DND-41 (cell line): ENCODE measurements at regions not wholly inside any gene's neighbourhood (a gene's known extent, or its start where the extent isn't known, plus 50 kb on each side); places are given as distances from the start of the nearest gene placed in this dataset.

Experiments used
- ATAC-seq: fragments of 200-7000 bp; cut with Tn5 transposase; 3 replicates; pipeline ENCODE4 v1.9.1; 2021; ENCODE audit warnings: low read depth; ENCODE audit not compliant: insufficient read depth
- DNase-seq: peaks from one replicate; pipeline ENCODE4 v3.0.0-alpha.2; 2020
- H2AFZ ChIP-seq: 2 replicates; pipeline ENCODE4 v1.6.0; 2012; ENCODE audit warnings: low read depth, low read length
- H3K27ac ChIP-seq: 2 replicates; pipeline ENCODE4 v1.5.1; 2012; ENCODE audit warnings: low read length, inconsistent platforms
- H3K27me3 ChIP-seq: fragments of 200-600 bp; sonication (generic); 2 replicates; pipeline ENCODE4 v1.6.0; 2012; ENCODE audit warnings: low read length, mild to moderate bottlenecking, inconsistent platforms; ENCODE audit not compliant: insufficient read depth, poor library complexity
- H3K36me3 ChIP-seq: 2 replicates; pipeline ENCODE4 v1.5.1; 2012; ENCODE audit warnings: low read length, inconsistent platforms; ENCODE audit not compliant: insufficient read depth
- H3K4me1 ChIP-seq: 2 replicates; pipeline ENCODE4 v1.5.1; 2012; ENCODE audit warnings: mild to moderate bottlenecking, low read length; ENCODE audit not compliant: insufficient read depth
- H3K4me2 ChIP-seq: 2 replicates; pipeline ENCODE4 v1.6.0; 2012; ENCODE audit warnings: mild to moderate bottlenecking, moderate library complexity, low read length, inconsistent platforms; ENCODE audit not compliant: insufficient read depth
- H3K4me3 ChIP-seq, 2 experiments: fragments of 200-600 bp in 1 of 2; shearing (Covaris generic) in 1 of 2; 2 replicates each; pipeline ENCODE4 v1.5.1; 2012 to 2016; ENCODE audit warnings: inconsistent platforms in 2 of 2, low read length in 2 of 2, mild to moderate bottlenecking in 2 of 2, low read depth in 1 of 2, moderate library complexity in 1 of 2
- H3K79me2 ChIP-seq: 2 replicates; pipeline ENCODE4 v1.6.0; 2012; ENCODE audit warnings: low read length, inconsistent platforms; ENCODE audit not compliant: insufficient read depth
- H3K9ac ChIP-seq: 2 replicates; pipeline ENCODE4 v1.6.0; 2012; ENCODE audit warnings: low read depth, mild to moderate bottlenecking, inconsistent platforms, low read length, moderate library complexity
- H3K9me3 ChIP-seq: 2 replicates; pipeline ENCODE4 v1.5.1; 2012; ENCODE audit warnings: low read length, moderate library complexity, mild to moderate bottlenecking, inconsistent platforms; ENCODE audit not compliant: insufficient read depth, severe bottlenecking
- H4K20me1 ChIP-seq: 2 replicates; pipeline ENCODE4 v1.6.0; 2012; ENCODE audit warnings: low read length; ENCODE audit not compliant: insufficient read depth
- EZH2 ChIP-seq: IDR thresholded peaks from 3 replicates; pipeline ENCODE4 v1.6.1; 2012; ENCODE audit warnings: borderline replicate concordance, low read depth, mild to moderate bottlenecking, moderate library complexity, low read length, inconsistent platforms; ENCODE audit not compliant: severe bottlenecking
- TF ChIP-seq, protein P1 (sequence below): IDR thresholded peaks from 2 replicates; pipeline ENCODE4 v1.5.1; 2012; ENCODE audit warnings: borderline replicate concordance, low read length, moderate library complexity, mild to moderate bottlenecking; ENCODE audit not compliant: poor library complexity, severe bottlenecking; ENCODE audit errors: extremely low read depth

DNA sequence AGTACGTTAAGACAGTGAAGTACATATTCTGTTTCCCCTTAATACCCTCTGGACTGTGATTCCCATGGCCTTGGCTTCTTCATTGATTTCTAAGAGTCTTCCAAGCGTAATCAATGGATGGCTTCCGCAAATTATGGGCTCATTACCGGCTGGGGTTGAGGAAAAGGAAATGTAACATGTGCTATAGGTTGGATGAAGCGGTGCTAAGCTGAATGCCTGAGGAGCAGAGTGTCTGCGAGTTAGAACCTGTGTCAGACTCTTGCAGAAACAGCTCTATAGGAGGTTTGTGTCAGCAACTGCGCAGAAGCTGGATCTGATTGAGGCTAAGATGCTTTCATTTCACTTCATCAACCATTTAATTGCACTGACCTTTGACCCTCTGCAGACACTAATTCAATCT, 114.3 kb upstream of the CDH18 start:
- TF ChIP-seq, protein P1, sequence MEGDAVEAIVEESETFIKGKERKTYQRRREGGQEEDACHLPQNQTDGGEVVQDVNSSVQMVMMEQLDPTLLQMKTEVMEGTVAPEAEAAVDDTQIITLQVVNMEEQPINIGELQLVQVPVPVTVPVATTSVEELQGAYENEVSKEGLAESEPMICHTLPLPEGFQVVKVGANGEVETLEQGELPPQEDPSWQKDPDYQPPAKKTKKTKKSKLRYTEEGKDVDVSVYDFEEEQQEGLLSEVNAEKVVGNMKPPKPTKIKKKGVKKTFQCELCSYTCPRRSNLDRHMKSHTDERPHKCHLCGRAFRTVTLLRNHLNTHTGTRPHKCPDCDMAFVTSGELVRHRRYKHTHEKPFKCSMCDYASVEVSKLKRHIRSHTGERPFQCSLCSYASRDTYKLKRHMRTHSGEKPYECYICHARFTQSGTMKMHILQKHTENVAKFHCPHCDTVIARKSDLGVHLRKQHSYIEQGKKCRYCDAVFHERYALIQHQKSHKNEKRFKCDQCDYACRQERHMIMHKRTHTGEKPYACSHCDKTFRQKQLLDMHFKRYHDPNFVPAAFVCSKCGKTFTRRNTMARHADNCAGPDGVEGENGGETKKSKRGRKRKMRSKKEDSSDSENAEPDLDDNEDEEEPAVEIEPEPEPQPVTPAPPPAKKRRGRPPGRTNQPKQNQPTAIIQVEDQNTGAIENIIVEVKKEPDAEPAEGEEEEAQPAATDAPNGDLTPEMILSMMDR, result no peak
- no peak for TF ChIP-seq EZH2
- no peaks in the 10 kb centered on the region for H3K36me3 ChIP-seq
- no peak overlapping the region for H3K9ac ChIP-seq
- no peaks in the 10 kb centered on the region for H3K9me3 ChIP-seq
- H3K27me3 ChIP-seq, result no peaks in the 10 kb centered on the region
- no peak overlapping the region for H2AFZ ChIP-seq
- H3K4me1 ChIP-seq, result no peaks in the 10 kb centered on the region
- ATAC-seq (no peak), DNase-seq (no peak)
- no peak overlapping the region for H3K4me3 ChIP-seq
- H4K20me1 ChIP-seq, result no peaks in the 10 kb centered on the region
- H3K4me2 ChIP-seq, result no peak overlapping the region
- H3K79me2 ChIP-seq, result no peaks in the 10 kb centered on the region
- no peak overlapping the region for H3K27ac ChIP-seq

DNA sequence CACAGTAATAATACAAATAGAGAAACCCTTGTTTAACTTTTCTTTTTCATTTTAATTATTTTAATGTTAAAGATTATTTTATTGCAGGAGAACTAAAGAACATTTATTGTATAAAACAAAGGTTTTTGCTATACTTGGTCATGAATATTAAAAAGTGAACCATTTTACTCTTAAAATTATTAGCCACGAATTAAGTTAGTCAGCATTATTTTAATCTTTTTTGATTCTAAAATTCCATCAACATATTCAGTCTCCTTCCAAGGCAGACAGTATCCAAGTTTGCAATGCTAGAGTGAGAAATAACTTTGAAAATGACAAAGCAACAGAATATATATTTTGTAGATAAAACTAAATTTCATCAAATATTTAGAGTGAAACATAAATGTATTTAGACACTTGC, 110.7 kb upstream of the CDH18 start:
- TF ChIP-seq EZH2, result no peak
- TF ChIP-seq, protein P1, result no peak
- no peaks in the 10 kb centered on the region for H3K27me3 ChIP-seq
- H3K27ac ChIP-seq, result no peak overlapping the region
- no peak for ATAC-seq
- no peak overlapping the region for H3K9ac ChIP-seq
- no peak overlapping the region for H3K4me2 ChIP-seq
- no peaks in the 10 kb centered on the region for H3K9me3 ChIP-seq
- no peaks in the 10 kb centered on the region for H3K4me1 ChIP-seq
- no peaks in the 10 kb centered on the region for H3K36me3 ChIP-seq
- no peak overlapping the region for H2AFZ ChIP-seq
- H4K20me1 ChIP-seq, result no peaks in the 10 kb centered on the region
- no peaks in the 10 kb centered on the region for H3K79me2 ChIP-seq
- DNase-seq, result no peak
- no peak overlapping the region for H3K4me3 ChIP-seq

- no peaks in the 10 kb centered on the region for H4K20me1 ChIP-seq
These were observed 100.4 kb upstream of the CDH18 start for GRCh38 chr5:20088361-20088760.

More at GRCh38 chr5:20088361-20088760, 100.4 kb upstream of the CDH18 start:
- Histone ChIP-seq H3K4me1 (no peaks in the 10 kb centered on the region), H3K79me2 (no peaks in the 10 kb centered on the region), H3K27me3 (no peaks in the 10 kb centered on the region), H3K36me3 (no peaks in the 10 kb centered on the region), H3K4me2 (no peak overlapping the region), H3K9me3 (no peaks in the 10 kb centered on the region), H2AFZ (no peak overlapping the region), H3K27ac (no peak overlapping the region), H3K9ac (no peak overlapping the region), H3K4me3 (no peak overlapping the region)
- TF ChIP-seq, protein P1, result no peak
- no peak for TF ChIP-seq EZH2
- DNase-seq (no peak), ATAC-seq (no peak)
